Smooth muscle cell (in vitro differentiated cells): ENCODE measurements at regions not wholly inside any gene's neighbourhood (a gene's known extent, or its start where the extent isn't known, plus 50 kb on each side); places are given as distances from the start of the nearest gene placed in this dataset.

Experiments used
- DNase-seq: peaks from one replicate; lab custom pipeline; 2025; ENCODE audit not compliant: unreplicated experiment; lab: John Stamatoyannopoulos, UW
- H2AFZ ChIP-seq: fragments of 200-600 bp; sonication (generic); 2 replicates; pipeline ENCODE4 v1.6.0; 2016; ENCODE audit warnings: antibody characterized with exemption, low read depth, mild to moderate bottlenecking
- H3F3A ChIP-seq: fragments of 200-600 bp; sonication (generic); 2 replicates; pipeline ENCODE4 v1.6.0; 2017; ENCODE audit warnings: antibody characterized with exemption, low read depth
- H3K27ac ChIP-seq: fragments of 200-600 bp; sonication (generic); 2 replicates; pipeline ENCODE4 v1.5.1; 2016; ENCODE audit warnings: low read depth, mild to moderate bottlenecking
- H3K27me3 ChIP-seq: fragments of 200-600 bp; sonication (generic); 2 replicates; pipeline ENCODE4 v1.6.1; 2016; ENCODE audit warnings: low read depth, mild to moderate bottlenecking
- H3K36me3 ChIP-seq: fragments of 200-600 bp; sonication (generic); 2 replicates; pipeline ENCODE4 v1.5.1; 2016; ENCODE audit warnings: low read depth
- H3K4me1 ChIP-seq: fragments of 200-600 bp; sonication (generic); 2 replicates; pipeline ENCODE4 v1.5.1; 2016; ENCODE audit warnings: low read depth
- H3K4me2 ChIP-seq: fragments of 200-600 bp; sonication (generic); 2 replicates; pipeline ENCODE4 v1.6.0; 2016; ENCODE audit warnings: mild to moderate bottlenecking
- H3K4me3 ChIP-seq: fragments of 200-600 bp; sonication (generic); 2 replicates; pipeline ENCODE4 v1.5.1; 2016; ENCODE audit warnings: mild to moderate bottlenecking
- H3K79me2 ChIP-seq: fragments of 200-600 bp; sonication (generic); 2 replicates; pipeline ENCODE4 v1.6.0; 2016; ENCODE audit warnings: low read depth, mild to moderate bottlenecking
- H3K9ac ChIP-seq: fragments of 200-600 bp; sonication (generic); 2 replicates; pipeline ENCODE4 v1.6.0; 2016; ENCODE audit warnings: low read depth
- H3K9me3 ChIP-seq: fragments of 200-600 bp; sonication (generic); replicated peaks from 2 replicates; pipeline ENCODE4 v1.5.1; 2016; ENCODE audit warnings: low read depth
- H4K20me1 ChIP-seq: fragments of 200-600 bp; sonication (generic); 2 replicates; pipeline ENCODE4 v1.6.0; 2016; ENCODE audit warnings: low read depth
- WGBS: methylation state at CpG from one replicate; pipeline ENCODE4 v1.1.7; 2016; ENCODE audit warnings: low lambda C conversion rate; 5-methylcytosine and 5-hydroxymethylcytosine counted together
- TF ChIP-seq, protein P1 (sequence below): fragments of 200-600 bp; sonication (generic); IDR thresholded peaks from 2 replicates; pipeline ENCODE4 v1.5.1; 2017; ENCODE audit warnings: borderline replicate concordance, mild to moderate bottlenecking, antibody characterized with exemption; ENCODE audit not compliant: insufficient read depth, poor library complexity, severe bottlenecking

DNA sequence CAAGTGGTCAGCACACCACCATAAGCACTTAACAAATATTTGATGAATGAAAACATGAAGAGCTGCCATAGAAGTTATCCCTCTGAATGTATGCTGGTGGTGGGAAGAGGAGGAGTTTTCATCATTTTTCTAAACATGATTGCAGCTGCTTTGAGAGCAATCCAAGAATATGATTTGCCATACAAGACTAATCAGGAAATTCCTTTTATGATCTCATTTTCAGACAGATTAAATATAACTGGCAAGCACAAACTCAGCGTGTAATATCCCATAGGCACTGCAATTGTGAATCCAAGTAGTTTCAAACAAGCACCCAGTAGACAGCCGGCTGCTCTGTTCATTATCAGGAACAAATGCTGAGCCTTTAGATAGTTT, 505.7 kb upstream of the LUZP2 start:
- H3F3A ChIP-seq, result no peaks in the 10 kb centered on the region
- H3K27me3 ChIP-seq, result no peaks in the 10 kb centered on the region
- H4K20me1 ChIP-seq, result no peaks in the 10 kb centered on the region
- H3K27ac ChIP-seq, result no peak overlapping the region
- peak overlapping the region; percentile 34 for H3K4me2 ChIP-seq
- no peaks in the 10 kb centered on the region for H3K9me3 ChIP-seq
- no peak for DNase-seq
- no peaks in the 10 kb centered on the region for H3K36me3 ChIP-seq
- H2AFZ ChIP-seq, result peak overlapping the region; percentile 85
- H3K4me3 ChIP-seq, result no peak overlapping the region
- H3K4me1 ChIP-seq, result peaks cover 32% of the 10 kb centered on the region
- no peak overlapping the region for H3K9ac ChIP-seq
- TF ChIP-seq, protein P1, sequence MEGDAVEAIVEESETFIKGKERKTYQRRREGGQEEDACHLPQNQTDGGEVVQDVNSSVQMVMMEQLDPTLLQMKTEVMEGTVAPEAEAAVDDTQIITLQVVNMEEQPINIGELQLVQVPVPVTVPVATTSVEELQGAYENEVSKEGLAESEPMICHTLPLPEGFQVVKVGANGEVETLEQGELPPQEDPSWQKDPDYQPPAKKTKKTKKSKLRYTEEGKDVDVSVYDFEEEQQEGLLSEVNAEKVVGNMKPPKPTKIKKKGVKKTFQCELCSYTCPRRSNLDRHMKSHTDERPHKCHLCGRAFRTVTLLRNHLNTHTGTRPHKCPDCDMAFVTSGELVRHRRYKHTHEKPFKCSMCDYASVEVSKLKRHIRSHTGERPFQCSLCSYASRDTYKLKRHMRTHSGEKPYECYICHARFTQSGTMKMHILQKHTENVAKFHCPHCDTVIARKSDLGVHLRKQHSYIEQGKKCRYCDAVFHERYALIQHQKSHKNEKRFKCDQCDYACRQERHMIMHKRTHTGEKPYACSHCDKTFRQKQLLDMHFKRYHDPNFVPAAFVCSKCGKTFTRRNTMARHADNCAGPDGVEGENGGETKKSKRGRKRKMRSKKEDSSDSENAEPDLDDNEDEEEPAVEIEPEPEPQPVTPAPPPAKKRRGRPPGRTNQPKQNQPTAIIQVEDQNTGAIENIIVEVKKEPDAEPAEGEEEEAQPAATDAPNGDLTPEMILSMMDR, result no peak
- WGBS, result 37% methylated on average over 2 of the region's 2 CpGs
- H3K79me2 ChIP-seq, result no peaks in the 10 kb centered on the region

DNA sequence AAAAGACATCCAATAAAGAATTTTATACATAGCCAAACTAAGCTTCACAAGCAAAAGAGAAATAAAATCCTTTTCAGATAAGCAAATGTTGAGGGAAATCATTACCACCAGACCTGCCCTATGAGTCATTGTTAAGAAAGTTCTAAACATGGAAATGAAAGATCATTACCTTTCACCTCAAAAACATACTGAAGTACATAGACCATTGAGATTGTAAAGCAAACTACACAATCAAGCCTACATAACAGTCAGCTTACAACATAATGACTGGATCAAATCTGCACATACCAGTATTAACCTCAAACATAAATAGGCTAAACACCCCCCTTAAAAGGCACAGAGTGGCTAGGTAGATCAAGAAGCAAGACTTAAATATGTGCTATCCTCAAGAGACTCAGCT, 501.0 kb upstream of the LUZP2 start:
- TF ChIP-seq, protein P1, result no peak
- H3K27ac ChIP-seq, result no peak overlapping the region
- no peak for DNase-seq

DNA sequence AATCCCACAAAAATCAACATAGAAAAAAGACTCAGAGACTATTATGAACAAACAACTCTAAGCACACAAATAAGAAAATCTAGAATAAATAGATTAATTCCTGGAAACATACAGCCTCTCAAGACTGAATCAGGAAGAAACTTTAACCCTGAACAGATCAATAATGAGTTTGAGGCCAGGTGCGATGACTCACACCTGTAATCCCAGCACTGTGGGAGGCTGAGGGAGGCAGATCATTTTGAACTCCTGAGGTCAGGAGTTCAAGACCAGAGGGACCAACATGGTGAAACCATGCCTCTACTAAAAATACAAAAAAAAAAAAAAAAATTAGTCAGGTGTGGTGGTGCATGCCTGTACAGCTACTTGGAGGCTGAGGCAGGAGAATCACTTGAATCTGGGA, 499.5 kb upstream of the LUZP2 start:
- no peaks in the 10 kb centered on the region for H3K79me2 ChIP-seq
- H3K36me3 ChIP-seq, result no peaks in the 10 kb centered on the region
- no peak overlapping the region for H2AFZ ChIP-seq
- 100% methylated on average over 1 of the region's 1 CpG for WGBS
- H3K9me3 ChIP-seq, result peaks cover 3% of the 10 kb centered on the region
- H4K20me1 ChIP-seq, result no peaks in the 10 kb centered on the region
- H3F3A ChIP-seq, result no peaks in the 10 kb centered on the region
- H3K4me2 ChIP-seq, result no peak overlapping the region
- H3K4me3 ChIP-seq, result no peak overlapping the region
- no peak for DNase-seq
- TF ChIP-seq, protein P1, result no peak
- no peaks in the 10 kb centered on the region for H3K27me3 ChIP-seq
- no peak overlapping the region for H3K27ac ChIP-seq
- no peak overlapping the region for H3K9ac ChIP-seq
- H3K4me1 ChIP-seq, result no peaks in the 10 kb centered on the region

More for the DNA sequence above, 501.0 kb upstream of the LUZP2 start:
- no peak overlapping the region for H3K9ac ChIP-seq
- no peaks in the 10 kb centered on the region for H3K36me3 ChIP-seq
- no peaks in the 10 kb centered on the region for H3K27me3 ChIP-seq
- no peaks in the 10 kb centered on the region for H4K20me1 ChIP-seq
- H3K4me3 ChIP-seq, result no peak overlapping the region
- H3K79me2 ChIP-seq, result no peaks in the 10 kb centered on the region
- peaks cover 3% of the 10 kb centered on the region for H3K9me3 ChIP-seq
- peaks cover 14% of the 10 kb centered on the region for H3K4me1 ChIP-seq
- H2AFZ ChIP-seq, result no peak overlapping the region
- no peak overlapping the region for H3K4me2 ChIP-seq
- no peaks in the 10 kb centered on the region for H3F3A ChIP-seq

DNA sequence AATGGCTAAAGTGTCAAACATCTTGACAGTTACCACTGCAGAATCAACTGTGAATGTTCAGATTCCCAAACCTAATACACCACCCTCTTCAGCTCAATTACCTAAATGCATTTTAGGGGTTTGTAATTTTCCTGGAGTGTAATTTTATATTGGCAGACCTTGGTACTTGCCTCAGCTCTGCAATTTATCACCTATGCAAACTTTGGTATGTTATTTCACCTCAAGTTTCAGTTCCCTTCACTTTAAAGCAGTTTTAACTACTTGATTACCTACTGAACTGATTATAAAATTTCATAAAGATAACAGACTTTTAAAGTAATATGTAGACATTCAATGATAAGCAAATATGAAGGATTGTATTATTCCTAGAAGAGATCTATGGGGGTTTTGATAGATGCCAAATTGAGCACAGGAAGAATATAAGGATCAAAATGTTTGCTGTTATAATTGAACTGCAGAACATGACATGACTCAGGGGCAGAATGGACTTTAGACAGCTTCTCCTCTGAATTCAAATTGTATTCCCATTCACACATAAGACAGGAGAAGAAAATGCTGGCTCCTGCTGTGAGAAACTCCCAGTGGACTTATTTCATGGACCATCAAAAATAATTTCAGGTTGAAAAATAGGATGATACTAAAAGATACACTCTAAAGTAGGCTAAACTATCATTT, 491.5 kb upstream of the LUZP2 start:
- H3K27me3 ChIP-seq, result no peaks in the 10 kb centered on the region
- no peaks in the 10 kb centered on the region for H3F3A ChIP-seq
- no peak overlapping the region for H3K4me3 ChIP-seq
- no peaks in the 10 kb centered on the region for H3K36me3 ChIP-seq
- H3K4me2 ChIP-seq, result no peak overlapping the region
- H3K9me3 ChIP-seq, result no peaks in the 10 kb centered on the region
- no peak overlapping the region for H3K9ac ChIP-seq
- H3K79me2 ChIP-seq, result no peaks in the 10 kb centered on the region
- no peak for DNase-seq
- no peaks in the 10 kb centered on the region for H3K4me1 ChIP-seq
- H2AFZ ChIP-seq, result no peak overlapping the region
- H4K20me1 ChIP-seq, result no peaks in the 10 kb centered on the region
- H3K27ac ChIP-seq, result no peak overlapping the region
- TF ChIP-seq, protein P1, result no peak
